ENCODE measurements at regions not wholly inside any gene's neighbourhood (a gene's known extent, or its start where the extent isn't known, plus 50 kb on each side); places are given as distances from the start of the nearest gene placed in this dataset.

DNA sequence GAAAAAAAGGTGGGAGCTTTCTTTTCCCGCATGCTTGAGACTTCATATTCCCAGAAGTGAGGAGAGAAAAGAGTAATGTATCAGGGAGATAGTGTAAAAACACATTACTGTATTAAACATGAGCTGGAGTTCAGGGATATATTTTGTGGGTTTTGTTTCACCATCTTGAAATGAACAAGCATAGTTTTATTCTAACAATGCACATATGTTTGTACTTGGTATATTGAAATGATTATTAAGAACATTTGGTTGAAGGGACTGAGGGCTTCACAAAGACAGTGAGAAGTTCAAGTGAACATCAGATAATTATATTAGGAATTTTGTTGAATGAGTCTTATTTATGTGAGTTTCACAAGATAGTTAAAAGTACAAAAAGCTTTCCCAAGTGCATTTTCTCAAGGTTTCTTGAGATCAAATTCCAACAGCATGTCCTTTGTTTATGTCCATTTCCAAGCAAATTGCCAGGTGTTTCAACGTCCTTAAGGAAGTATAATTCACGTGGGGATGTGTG, 368.8 kb downstream of the ANKRD50 start:
- TF ChIP-seq, protein P1, sequence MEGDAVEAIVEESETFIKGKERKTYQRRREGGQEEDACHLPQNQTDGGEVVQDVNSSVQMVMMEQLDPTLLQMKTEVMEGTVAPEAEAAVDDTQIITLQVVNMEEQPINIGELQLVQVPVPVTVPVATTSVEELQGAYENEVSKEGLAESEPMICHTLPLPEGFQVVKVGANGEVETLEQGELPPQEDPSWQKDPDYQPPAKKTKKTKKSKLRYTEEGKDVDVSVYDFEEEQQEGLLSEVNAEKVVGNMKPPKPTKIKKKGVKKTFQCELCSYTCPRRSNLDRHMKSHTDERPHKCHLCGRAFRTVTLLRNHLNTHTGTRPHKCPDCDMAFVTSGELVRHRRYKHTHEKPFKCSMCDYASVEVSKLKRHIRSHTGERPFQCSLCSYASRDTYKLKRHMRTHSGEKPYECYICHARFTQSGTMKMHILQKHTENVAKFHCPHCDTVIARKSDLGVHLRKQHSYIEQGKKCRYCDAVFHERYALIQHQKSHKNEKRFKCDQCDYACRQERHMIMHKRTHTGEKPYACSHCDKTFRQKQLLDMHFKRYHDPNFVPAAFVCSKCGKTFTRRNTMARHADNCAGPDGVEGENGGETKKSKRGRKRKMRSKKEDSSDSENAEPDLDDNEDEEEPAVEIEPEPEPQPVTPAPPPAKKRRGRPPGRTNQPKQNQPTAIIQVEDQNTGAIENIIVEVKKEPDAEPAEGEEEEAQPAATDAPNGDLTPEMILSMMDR (conservative IDR thresholded peaks at IDR 0.05 in 1 of 2, IDR thresholded peaks at IDR 0.05 in 1 of 2; ENCODE audit: low read depth in 1 of 2, low read length in 2 of 2), result no peak
- no peak for TF ChIP-seq EZH2 (IDR thresholded peaks at IDR 0.05; ENCODE audit: low read length, missing control alignments)

All from fibroblast of lung (primary cell).